Natural killer cell (primary cell): ENCODE measurements at regions not wholly inside any gene's neighbourhood (a gene's known extent, or its start where the extent isn't known, plus 50 kb on each side); places are given as distances from the start of the nearest gene placed in this dataset.

Experiments used
- ATAC-seq, 3 donors: fragments of 150-1000 bp in 2 of 3; fragments of 200-7000 bp in 1 of 3; cut with Tn5 transposase; 1 replicate in 1 of 3; 2 replicates in 2 of 3; pipeline ENCODE4 v1.10.0; 2021; ENCODE audit warnings: mild to moderate bottlenecking in 2 of 3, moderate library complexity in 2 of 3
- DNase-seq, 2 donors: peaks; one replicate each; pipeline versions ENCODE4 v3.0.0 to v3.0.0-alpha.2; 2013 to 2021; ENCODE audit warnings: mixed read lengths in 1 of 2
- H3K27ac ChIP-seq: one replicate; pipeline ENCODE4 v1.5.1; 2013; ENCODE audit warnings: mild to moderate bottlenecking, low read length
- H3K27me3 ChIP-seq: one replicate; pipeline ENCODE4 v1.6.1; 2013; ENCODE audit warnings: low read length; ENCODE audit not compliant: control insufficient read depth, insufficient read depth
- H3K36me3 ChIP-seq: one replicate; pipeline ENCODE4 v1.6.1; 2013; ENCODE audit warnings: low read length; ENCODE audit not compliant: control insufficient read depth, insufficient read depth
- H3K4me1 ChIP-seq: one replicate; pipeline ENCODE4 v1.6.1; 2013; ENCODE audit warnings: low read length; ENCODE audit not compliant: control insufficient read depth, insufficient read depth
- H3K4me3 ChIP-seq: one replicate; pipeline ENCODE4 v1.5.1; 2013; ENCODE audit warnings: low read length
- H3K9me3 ChIP-seq: one replicate; pipeline ENCODE4 v1.6.1; 2013; ENCODE audit warnings: low read length; ENCODE audit not compliant: control insufficient read depth, insufficient read depth
- H3K27ac Mint-ChIP-seq, 2 donors: one replicate each; pipeline ENCODE4 v1.8.0; 2022; ENCODE audit warnings: mild to moderate bottlenecking in 2 of 2, mixed read lengths in 2 of 2, moderate library complexity in 1 of 2
- H3K27me3 Mint-ChIP-seq, 2 donors: one replicate each; pipeline ENCODE4 v1.8.0; 2022; ENCODE audit warnings: low read depth in 2 of 2, mixed read lengths in 2 of 2
- H3K36me3 Mint-ChIP-seq: one replicate; pipeline ENCODE4 v1.8.0; 2022; ENCODE audit warnings: mixed read lengths
- H3K4me1 Mint-ChIP-seq, 2 donors: one replicate each; pipeline ENCODE4 v1.8.0; 2022; ENCODE audit warnings: mixed read lengths in 2 of 2
- H3K4me3 Mint-ChIP-seq: one replicate; pipeline ENCODE4 v1.8.0; 2022; ENCODE audit warnings: mild to moderate bottlenecking, moderate library complexity, mixed read lengths
- H3K9me3 Mint-ChIP-seq, 2 donors: one replicate each; pipeline ENCODE4 v1.8.0; 2022; ENCODE audit warnings: mixed read lengths in 2 of 2
- CTCF ChIP-seq: fragments of 200-600 bp; IDR thresholded peaks from one replicate; pipeline ENCODE4 v1.8.0; 2022; ENCODE audit warnings: antibody characterized with exemption
- WGBS: methylation state at CpG from one replicate; pipeline ENCODE4 v1.1.7; 2013; ENCODE audit warnings: missing lambda C conversion rate; ENCODE audit not compliant: insufficient coverage; 5-methylcytosine and 5-hydroxymethylcytosine counted together
- intact Hi-C: fragments of 100-400 bp; cut with micrococcal nuclease; formaldehyde crosslinking; loops from one replicate; pipeline ENCODE4 v1.14.2; 2022

GRCh38 chr4:180665994-180666824 lies 1577.0 kb upstream of the TENM3 start:
- H3K36me3 Mint-ChIP-seq: no peaks in the 10 kb centered on the region

GRCh38 chr4:180668732-180669131 lies 1574.5 kb upstream of the TENM3 start:
- Mint-ChIP-seq H3K9me3 (no peaks in the 10 kb centered on the region), H3K27ac (no peak overlapping the region), H3K4me3 (no peak overlapping the region), H3K4me1 (no peaks in the 10 kb centered on the region), H3K27me3 (no peaks in the 10 kb centered on the region), H3K36me3 (no peaks in the 10 kb centered on the region)
- no peak for TF ChIP-seq CTCF
- Histone ChIP-seq H3K4me1 (no peaks in the 10 kb centered on the region), H3K9me3 (no peaks in the 10 kb centered on the region), H3K27ac (no peak overlapping the region), H3K27me3 (no peaks in the 10 kb centered on the region), H3K36me3 (no peaks in the 10 kb centered on the region), H3K4me3 (no peak overlapping the region)
- ATAC-seq (no peak), DNase-seq (no peak)
- intact Hi-C loops: no loop called here
- WGBS: 95% methylated on average over 14 of the region's 14 CpGs

More at GRCh38 chr4:180665994-180666824, 1577.0 kb upstream of the TENM3 start:
- H3K27me3 ChIP-seq: no peaks in the 10 kb centered on the region
- H3K4me3 ChIP-seq: no peak overlapping the region
- no peak for ATAC-seq
- 31% methylated on average over 7 of the region's 7 CpGs for WGBS
- no peak for TF ChIP-seq CTCF
- Mint-ChIP-seq H3K27ac (no peak overlapping the region), H3K9me3 (peaks cover 0 to under 1% of the 10 kb centered on the region in 2 donors), H3K27me3 (no peaks in the 10 kb centered on the region), H3K4me3 (no peak overlapping the region), H3K4me1 (no peaks in the 10 kb centered on the region)
- intact Hi-C loops: no loop called here
- H3K27ac ChIP-seq: no peak overlapping the region
- peak in 1 of 2 donors; percentile 28 for DNase-seq
- no peaks in the 10 kb centered on the region for H3K4me1 ChIP-seq
- H3K9me3 ChIP-seq: no peaks in the 10 kb centered on the region
- H3K36me3 ChIP-seq: no peaks in the 10 kb centered on the region

GRCh38 chr4:180669680-180670079 lies 1573.5 kb upstream of the TENM3 start:
- WGBS: 88% methylated on average over 3 of the region's 4 CpGs
- DNase-seq (no peak), ATAC-seq (no peak)
- H3K4me3 Mint-ChIP-seq: no peak overlapping the region
- H3K27me3 ChIP-seq: no peaks in the 10 kb centered on the region
- intact Hi-C loops: no loop called here
- H3K4me1 ChIP-seq: no peaks in the 10 kb centered on the region
- TF ChIP-seq CTCF: no peak
- peaks cover 0 to 2% of the 10 kb centered on the region in 2 donors for H3K9me3 Mint-ChIP-seq
- H3K4me1 Mint-ChIP-seq: no peaks in the 10 kb centered on the region
- H3K36me3 Mint-ChIP-seq: no peaks in the 10 kb centered on the region
- no peaks in the 10 kb centered on the region for H3K36me3 ChIP-seq
- H3K27ac ChIP-seq: no peak overlapping the region
- no peaks in the 10 kb centered on the region for H3K27me3 Mint-ChIP-seq
- H3K9me3 ChIP-seq: no peaks in the 10 kb centered on the region
- H3K27ac Mint-ChIP-seq: no peak overlapping the region
- H3K4me3 ChIP-seq: no peak overlapping the region
